GM19467 (cell line): ENCODE measurements at regions not wholly inside any gene's neighbourhood (a gene's known extent, or its start where the extent isn't known, plus 50 kb on each side); places are given as distances from the start of the nearest gene placed in this dataset.

Experiments used
- ATAC-seq: cut with Tn5 transposase; IDR thresholded peaks from one replicate; pipeline ENCODE4 v1.9.1; 2021; ENCODE audit warnings: mild to moderate bottlenecking, moderate library complexity; ENCODE audit not compliant: unreplicated experiment

DNA sequence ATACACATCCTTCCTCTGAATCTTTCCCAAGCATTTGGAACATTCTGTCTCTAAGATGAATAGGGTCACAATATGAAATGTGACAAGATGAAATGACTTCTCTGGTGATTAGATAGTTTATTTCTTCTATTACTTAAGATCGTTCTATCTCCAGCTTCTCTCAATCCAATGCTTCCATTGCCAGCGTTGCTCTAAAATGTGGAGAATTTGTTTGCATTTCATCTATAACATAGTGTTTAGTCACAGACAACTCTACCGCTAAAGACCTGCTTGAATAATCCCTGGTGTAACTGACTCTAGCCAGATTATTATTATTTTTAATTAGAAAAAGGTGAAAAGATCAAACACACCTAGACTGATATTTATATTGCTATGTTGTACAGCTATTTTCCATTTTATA lies 184.7 kb upstream of the PRICKLE1 start:
- ATAC-seq = no peak

DNA sequence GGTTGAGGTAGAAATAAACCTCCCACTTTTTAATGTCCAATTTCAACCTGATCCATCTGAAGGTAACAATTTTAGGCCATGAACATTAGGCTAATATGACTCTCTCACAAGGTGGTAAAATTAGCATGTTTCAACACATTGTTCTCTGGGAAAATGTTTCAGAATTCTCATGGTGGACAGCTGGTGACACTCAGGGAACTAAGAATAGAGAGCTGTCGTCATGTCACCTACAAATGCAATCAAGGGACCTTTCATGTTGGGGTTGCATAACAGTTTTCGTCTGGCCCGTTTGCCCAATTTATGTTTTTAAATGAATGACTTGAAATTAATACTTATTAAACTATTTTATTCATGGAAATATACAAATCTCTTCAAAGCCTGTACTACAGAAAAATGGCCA lies 180.7 kb upstream of the PRICKLE1 start:
- ATAC-seq = no peak

DNA sequence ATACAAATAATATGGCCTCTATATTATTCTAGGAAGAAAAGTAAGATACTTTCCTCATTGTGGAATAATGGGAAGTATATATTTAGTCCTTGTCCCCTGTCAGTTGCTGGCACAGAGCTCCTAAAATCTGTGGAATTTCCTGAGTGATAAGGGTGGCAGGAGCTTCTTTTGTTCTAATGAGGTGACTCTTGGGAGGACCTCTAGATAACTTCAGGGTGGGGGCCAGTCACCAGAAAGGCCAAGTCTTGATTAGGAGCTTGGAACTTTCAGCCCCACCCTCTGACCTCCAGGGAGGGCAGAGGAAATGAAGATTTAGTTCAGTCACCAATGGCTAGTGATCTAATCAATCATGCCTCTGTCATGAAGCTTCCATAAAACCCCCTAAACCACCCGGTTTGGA lies 179.9 kb upstream of the PRICKLE1 start:
- ATAC-seq = no peak

DNA sequence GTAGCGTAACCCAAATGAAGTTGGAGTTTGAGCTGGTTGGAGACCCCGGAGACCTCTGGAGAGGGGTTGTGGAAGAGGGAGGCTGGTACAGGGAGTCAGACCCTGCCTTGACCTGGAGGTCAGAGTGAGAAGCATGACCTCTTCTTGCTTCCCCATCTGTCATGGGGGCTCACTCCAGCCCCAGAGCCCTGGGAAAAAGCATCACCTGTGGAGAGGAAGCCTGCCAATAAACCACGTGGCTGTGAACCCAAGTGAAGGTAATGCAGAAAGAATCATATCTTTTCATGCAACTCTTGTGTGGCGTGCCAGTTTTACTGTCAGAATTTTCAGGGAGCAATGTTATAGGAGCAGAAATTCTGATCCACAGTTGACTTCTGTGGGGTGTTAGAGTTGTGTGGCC lies 178.5 kb upstream of the PRICKLE1 start:
- ATAC-seq = no peak

DNA sequence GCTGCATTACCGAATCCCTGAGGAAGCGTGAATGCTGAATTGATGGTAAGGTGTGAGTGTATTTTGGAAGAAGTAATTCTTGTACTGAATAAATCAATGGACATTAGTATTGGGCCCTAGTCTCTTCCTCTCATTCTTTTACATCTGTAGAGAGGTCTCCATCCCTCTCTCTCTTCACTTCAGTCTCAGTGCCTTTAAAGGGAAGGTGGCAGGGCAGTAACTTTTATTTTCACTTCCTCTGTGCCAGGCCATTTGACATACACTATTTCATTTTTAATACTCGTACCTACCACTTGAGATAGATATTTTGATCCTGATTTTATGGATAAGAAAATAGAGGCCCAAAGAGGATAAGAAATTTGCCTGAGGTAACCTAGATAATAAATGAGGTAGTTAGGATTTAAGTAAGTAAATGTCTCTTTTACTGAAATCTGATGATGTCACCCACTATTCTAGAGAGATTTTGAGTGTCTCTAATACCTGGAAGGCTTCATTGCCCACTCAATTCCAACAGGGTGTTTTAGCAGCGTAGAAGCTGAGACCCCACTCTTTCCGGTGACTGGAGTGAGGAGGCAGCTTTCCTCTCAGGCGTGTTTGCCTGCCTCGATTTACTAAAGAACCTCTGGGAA lies 177.9 kb upstream of the PRICKLE1 start:
- ATAC-seq = no peak

DNA sequence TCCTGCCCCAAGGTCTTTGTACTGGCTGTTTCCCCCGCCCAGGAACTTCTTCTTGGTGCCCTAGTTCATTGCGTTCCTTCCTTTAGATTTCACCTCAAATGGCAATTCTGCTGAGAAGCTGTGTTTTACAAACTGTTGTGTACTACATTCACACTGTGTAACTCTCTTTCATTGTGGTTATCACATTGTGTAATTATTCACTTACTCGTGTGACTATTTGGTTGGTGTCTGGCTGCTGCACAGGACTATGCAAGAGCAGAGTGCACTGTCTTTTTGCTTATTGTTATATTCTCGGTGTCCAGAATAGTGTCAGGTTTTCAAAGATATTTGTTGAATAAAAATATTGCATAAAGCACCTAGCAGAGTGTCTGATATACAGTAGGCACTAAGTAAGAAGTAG lies 177.2 kb upstream of the PRICKLE1 start:
- ATAC-seq = no peak

DNA sequence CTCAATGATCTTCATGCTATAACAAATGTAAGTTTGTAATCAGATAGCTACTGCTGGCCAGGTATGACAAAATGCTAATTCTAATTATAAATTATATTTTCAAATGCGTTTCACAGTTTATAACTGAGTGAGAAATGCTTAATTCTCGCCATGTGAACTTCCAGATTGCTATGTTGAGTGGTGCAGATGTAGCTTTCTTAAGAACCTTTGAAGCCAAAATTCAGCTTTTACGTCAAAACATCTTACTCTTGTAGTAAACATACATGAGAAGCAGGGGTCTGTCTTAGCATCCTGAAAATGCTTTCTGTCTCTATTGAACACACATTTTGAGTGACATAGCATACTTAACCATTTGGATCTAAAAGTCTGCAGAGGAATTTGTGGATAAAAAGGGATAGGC lies 176.5 kb upstream of the PRICKLE1 start:
- ATAC-seq = no peak

DNA sequence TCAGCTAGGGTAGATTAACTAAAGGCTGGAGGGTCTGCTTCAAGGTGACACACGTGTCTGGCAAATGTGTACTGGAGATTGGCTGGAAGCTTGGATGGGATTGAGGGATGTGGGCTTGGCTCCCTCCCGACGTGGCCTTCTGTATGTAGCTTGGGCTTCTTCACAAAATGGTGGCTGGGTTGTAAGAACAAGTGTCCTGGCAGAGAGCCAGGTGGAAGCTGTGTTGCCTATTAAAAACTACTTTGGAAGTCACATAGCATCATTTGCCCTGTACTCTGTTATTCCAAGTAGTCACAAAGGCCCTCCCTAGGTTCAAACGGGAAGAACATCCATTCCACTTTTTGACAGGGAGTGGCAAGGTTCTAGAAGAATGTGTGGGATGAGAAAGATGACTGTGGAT lies 174.1 kb upstream of the PRICKLE1 start:
- no peak for ATAC-seq

DNA sequence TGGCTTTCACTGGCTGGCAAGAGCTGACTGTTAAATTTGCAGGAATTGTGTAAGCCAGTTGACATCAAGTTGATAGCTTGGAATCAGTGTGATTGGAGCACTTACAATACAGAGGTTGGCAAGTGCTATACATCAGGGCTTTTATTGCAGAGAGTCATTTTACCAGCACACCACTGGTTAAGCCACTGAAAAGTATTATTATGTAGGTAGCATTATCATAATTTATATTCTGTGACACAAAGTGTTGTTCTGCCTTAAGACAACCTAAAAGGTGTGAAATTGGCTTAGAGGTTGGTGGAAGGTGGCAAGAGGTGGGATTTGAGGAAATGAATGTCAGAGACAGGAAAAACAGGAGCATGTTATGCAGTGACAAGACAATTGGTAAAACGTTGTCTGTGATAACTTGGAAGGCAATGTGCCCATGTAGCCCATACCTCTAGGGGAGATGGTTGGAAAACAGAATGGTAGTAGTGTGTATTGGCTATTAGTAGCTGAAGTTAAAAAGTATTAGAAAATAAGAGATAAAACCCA lies 172.9 kb upstream of the PRICKLE1 start:
- no peak for ATAC-seq

DNA sequence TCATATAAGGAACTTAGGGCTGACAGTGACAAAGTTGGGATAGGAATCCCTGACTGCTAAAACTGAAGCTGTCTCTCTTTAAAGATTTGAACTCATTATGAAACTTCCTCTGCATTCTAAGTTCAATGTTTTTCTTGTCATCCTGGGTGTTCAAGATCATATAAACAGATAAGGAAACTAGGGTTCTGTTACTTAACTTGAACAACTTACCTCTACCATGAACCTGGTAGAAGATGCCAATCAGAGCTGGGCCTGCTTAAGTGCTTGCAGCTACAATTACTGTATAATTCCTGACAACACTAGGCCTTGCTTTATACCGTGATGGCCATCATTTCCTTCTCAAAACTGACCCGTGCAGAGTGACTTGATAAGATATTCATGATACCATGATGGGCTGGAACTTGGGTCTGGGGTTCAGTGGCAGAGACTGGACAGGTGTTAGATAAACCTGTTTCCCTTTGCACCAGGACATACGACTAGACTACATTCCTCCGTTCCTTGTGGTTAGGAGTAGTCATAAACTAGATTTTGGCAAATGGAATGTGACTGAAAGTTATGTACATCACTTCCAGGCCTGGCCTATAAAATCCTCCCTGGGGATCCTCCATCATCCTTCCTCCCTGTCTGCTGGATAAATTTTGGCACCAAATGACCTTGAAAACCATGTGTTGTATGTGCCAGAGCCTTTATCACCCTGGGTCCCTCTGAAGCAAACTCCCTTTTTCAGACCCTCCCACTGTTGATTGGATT lies 172.2 kb upstream of the PRICKLE1 start:
- no peak for ATAC-seq

DNA sequence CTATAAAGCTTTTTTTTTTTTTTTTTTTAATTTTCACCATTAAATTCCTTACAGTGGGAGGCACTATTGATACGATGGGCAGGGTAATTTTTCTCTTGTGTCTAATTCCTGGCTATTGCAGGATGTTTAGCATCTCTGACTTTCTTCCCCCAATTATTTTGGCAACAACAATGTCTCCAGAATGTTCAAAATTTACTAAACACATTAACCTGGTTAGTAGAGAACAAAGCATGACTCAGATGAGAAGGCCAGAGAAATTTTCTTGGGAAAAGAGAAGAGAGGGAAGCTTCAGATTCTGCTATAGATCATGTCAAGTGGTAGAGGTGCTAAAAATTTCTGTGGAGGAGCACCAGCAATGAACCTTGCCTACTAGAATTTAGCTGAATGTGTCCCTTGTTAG lies 171.5 kb upstream of the PRICKLE1 start:
- ATAC-seq = no peak

DNA sequence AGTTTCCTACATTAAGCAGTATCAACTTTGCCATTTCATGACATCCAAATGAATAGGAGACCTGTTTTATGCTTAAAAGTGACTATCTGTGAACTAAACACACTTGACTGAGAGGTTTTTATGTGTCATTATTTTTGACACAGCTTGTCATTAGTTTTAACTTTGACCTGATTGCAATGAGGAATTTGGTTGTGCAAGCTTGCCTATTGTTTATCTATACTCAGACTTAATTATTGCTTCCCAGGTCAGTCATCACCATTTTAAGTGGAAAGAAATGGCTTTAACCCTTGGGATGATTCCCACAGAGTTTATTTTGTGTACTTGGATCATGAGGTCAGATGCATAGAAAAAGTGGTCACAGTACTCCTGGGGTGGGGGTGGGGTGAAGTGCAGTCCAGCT lies 171.0 kb upstream of the PRICKLE1 start:
- no peak for ATAC-seq

DNA sequence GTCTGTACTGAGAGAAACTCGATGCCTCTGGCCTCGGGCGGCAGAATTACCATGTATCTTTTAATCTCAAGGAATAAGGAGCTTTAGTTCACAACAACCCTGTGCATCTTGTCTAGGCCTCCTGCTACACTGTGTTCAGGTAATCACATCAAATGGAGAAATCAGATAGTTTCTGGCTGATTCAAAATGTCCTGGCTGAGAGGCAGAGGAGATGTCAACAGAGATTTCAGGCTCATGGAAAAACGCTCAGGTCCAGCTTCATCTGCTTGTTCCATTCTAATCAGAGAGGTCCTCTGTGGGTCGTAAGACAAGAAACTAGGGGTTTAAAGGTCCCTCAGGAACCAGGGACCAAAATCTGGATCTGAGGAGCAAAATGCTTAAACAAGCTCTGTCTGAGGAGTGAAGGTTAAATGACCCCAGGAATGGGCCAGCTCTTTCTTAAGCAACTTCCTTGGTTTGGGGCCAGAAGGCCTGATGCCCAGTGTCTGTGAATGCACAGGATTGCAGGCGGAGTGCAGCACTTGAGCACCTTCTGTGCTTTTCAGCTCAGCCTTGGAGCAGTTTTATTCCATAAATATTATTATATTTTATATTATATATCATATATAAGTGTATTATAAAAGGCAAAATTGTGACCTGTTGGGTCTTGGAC lies 170.2 kb upstream of the PRICKLE1 start:
- no peak for ATAC-seq

DNA sequence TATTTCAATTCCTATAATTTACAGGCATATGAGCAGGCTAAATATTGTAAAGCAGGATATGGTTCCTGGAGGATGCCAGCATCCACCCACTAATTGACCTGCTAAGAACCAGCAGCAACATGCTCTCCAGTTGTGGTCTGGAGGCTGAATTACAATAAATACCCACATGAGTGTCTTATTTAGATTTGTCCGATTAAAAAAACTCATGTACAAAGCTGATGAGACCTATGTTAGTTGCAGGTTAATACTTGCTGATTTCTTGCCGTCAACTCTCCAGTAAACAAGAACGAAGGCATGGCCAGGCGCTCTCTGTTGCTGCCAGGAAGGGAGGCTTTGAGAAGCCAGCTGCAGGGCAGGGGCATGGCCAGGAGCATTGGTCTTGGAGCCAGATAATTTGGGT lies 169.3 kb upstream of the PRICKLE1 start:
- ATAC-seq = no peak

DNA sequence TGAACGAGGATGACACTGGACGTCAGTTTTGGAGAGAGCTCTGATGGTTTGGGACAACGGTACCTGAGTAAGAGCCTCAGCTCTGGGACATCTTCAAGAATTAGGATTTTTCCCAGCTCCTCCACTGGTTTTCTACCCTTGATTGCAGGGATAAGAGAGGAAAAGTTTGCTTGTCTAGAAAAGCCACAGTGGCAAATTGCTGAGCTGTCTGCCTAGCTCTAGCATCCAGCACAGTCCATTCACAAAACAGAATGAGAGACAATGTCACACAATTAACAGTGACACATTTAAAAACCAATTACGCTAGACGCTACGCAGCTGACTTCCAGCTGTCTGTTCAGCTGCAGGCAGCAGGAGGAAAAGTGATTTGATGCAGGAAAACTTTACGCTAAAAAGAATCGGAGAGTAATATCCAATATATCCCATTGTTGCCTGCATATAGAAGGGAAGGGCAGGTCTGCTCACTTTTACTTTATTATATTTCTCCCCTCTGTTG lies 168.1 kb upstream of the PRICKLE1 start:
- no peak for ATAC-seq

DNA sequence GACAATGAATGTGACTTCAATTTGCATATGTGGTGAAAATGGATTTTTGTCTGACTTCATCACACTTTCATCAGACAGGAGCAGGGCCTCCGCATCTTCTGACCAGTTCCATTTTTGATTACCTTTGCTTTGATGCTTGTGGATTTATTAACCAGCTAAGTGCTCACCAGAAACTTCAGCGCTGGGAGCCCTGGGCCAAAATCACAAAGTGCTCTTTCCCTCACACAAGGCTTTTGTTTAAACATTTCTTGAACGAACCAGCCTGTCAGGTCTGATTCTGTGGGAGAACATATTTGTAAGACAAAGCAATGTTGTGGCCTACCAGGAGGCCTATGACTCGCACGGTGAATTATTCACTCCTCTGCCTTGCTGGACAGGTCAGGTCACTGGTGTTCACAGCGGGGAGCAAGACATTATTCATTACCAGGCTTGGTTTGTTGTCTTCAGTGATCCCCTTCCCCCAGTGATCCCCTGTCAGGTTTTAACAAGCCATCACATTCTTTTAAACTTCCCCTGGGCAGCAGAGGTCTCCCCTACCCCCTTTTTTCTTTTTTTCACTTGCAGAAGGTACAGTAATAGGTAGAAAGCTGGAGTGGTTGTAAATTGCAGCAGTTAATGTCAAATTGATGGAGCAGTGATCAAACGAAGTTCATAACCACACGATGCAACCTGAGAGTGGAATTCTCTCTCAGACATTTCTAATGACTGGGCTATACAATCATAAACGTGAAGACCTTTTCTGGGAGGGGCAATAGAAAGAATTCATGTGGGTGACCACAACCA lies 167.5 kb upstream of the PRICKLE1 start:
- no peak for ATAC-seq

DNA sequence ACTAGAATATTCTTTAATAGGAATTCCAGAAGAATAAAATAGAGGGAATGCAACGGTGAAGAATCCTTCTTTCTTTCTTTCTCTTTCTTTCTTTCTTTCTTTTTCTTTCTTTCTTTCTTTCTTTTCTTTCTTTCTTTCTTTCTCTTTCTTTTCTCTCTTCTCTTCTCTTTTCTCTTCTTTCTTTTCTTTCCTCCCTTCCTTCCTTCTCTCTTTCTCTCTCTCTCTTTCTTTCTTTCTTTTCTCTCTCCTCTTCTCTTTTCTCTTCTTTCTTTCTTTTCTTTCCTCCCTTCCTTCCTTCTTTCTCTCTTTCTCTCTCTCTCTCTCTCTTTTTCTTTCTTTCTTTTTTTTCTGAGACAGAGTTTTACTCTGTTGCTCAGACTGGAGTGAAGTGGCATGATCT lies 160.8 kb upstream of the PRICKLE1 start:
- ATAC-seq = no peak

DNA sequence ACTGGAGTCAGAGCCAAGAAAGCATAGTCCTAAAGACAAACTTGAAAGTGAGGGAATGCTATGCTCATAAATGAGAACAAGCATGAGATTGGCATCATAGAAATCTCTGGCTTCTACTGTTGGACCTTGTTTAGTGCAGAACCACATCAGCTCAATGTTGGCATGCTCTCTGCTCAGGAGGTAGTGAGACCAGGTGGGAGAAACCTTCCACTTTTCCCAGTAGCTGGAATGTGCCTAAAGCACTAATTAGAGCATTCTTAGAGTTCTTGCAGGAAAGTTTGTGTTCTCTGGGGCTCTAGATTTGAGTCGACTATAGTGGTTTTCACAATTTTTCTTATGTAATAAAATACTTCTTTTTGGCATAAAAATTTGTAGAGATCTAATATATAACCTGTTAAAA lies 159.7 kb upstream of the PRICKLE1 start:
- ATAC-seq = no peak

DNA sequence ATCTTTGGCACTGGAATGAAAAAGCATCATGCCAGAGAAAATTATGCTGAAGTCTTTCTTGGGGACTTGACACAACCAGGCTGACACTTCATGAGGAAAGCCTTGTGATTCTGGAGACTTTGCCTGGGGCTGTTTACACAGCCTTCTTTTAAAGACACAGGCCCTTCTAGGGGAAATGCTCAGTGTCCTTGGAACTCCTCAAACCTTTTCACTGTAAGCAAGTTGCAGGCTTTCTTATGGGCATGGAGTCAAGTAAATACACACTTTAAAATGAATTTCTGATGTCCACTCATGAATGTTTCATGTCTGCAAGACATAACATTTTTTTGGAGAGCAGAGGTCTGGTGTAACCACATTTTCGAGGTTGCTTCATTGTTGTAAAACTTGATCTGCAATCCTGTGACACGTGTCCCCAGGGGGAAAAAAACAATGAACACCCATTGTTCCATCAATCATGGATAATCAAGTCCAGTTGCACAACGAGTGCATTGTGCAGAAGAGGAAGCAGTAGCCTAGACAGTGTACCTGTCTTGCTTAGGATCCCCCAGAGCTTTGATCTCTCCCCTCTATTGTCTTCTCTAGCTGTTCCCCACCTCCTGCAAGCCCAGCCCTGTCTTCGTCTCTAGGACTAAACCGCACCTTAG lies 155.1 kb upstream of the PRICKLE1 start:
- ATAC-seq = no peak

DNA sequence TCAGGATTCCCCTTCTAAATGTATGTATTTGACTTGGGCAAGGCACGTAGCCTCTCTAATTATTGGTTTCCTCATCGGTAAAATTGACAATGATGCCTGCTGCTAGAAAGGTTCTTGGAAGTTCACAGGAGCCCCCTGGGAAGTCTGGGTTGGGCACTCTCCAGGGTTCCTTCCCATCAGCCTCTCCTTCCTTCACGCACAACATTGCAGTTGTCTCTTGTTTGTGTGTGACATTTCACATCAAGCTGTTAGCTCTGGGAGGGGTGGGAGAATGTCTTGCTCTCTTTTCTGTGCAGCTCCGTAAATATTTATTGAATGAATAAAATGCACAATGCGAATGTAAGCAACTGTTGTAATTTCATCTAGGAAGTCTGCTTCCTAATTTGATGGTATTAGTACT lies 153.2 kb upstream of the PRICKLE1 start:
- no peak for ATAC-seq
